CD14-positive monocyte (primary cell): ENCODE measurements at regions not wholly inside any gene's neighbourhood (a gene's known extent, or its start where the extent isn't known, plus 50 kb on each side); places are given as distances from the start of the nearest gene placed in this dataset.

Source experiments
- DNase-seq, 3 donors: peaks; one replicate each; pipeline ENCODE4 v3.0.0-alpha.2; 2011 to 2022
- H2AFZ ChIP-seq: 2 replicates; pipeline ENCODE4 v1.6.0; 2012; ENCODE audit warnings: mild to moderate bottlenecking, low read depth, low read length, inconsistent platforms; ENCODE audit not compliant: insufficient read depth, poor library complexity, severe bottlenecking
- H3K27ac ChIP-seq, 2 donors: 1 replicate in 1 of 2; 2 replicates in 1 of 2; pipeline ENCODE4 v1.5.1; 2012 to 2013; ENCODE audit warnings: low read length in 2 of 2, control low read depth in 1 of 2, inconsistent platforms in 1 of 2, low read depth in 1 of 2, mild to moderate bottlenecking in 1 of 2
- H3K27me3 ChIP-seq, 2 donors: one replicate each; pipeline versions ENCODE4 v1.6.0 to v1.6.1; 2011 to 2013; ENCODE audit warnings: low read length in 2 of 2; ENCODE audit not compliant: control insufficient read depth in 2 of 2, insufficient read depth in 2 of 2
- H3K36me3 ChIP-seq, 2 donors: replicated peaks in 1 of 2; 1 replicate in 1 of 2; 2 replicates in 1 of 2; pipeline versions ENCODE4 v1.5.1 to v1.6.1; 2012 to 2013; ENCODE audit warnings: low read length in 2 of 2, control low read depth in 1 of 2, inconsistent platforms in 1 of 2, mild to moderate bottlenecking in 1 of 2; ENCODE audit not compliant: insufficient read depth in 2 of 2, control insufficient read depth in 1 of 2
- H3K4me1 ChIP-seq, 2 donors: 1 replicate in 1 of 2; 2 replicates in 1 of 2; pipeline versions ENCODE4 v1.5.1 to v1.6.1; 2012 to 2013; ENCODE audit warnings: low read length in 2 of 2, control low read depth in 1 of 2, inconsistent platforms in 1 of 2, mild to moderate bottlenecking in 1 of 2, moderate library complexity in 1 of 2; ENCODE audit not compliant: insufficient read depth in 2 of 2, control insufficient read depth in 1 of 2
- H3K4me2 ChIP-seq: replicated peaks from 2 replicates; pipeline ENCODE3; 2012; ENCODE audit warnings: low read length, moderate library complexity, mild to moderate bottlenecking; ENCODE audit not compliant: poor library complexity, severe bottlenecking; ENCODE audit errors: extremely low read depth
- H3K4me3 ChIP-seq, 3 experiments: fragments of 200-600 bp in 1 of 3; sonication (generic) in 1 of 3; replicated peaks in 1 of 3; 1 replicate in 2 of 3; 2 replicates in 1 of 3; pipeline ENCODE4 v1.5.1; 2011 to 2013; ENCODE audit warnings: low read length in 3 of 3, mild to moderate bottlenecking in 3 of 3, control low read depth in 2 of 3, low read depth in 2 of 3, inconsistent platforms in 1 of 3, moderate library complexity in 1 of 3
- H3K79me2 ChIP-seq: 2 replicates; pipeline ENCODE4 v1.6.0; 2012; ENCODE audit warnings: mild to moderate bottlenecking, control low read depth, inconsistent platforms, low read length, moderate library complexity; ENCODE audit not compliant: insufficient read depth
- H3K9ac ChIP-seq: 2 replicates; pipeline ENCODE4 v1.6.0; 2017; ENCODE audit warnings: low read length, mild to moderate bottlenecking; ENCODE audit not compliant: insufficient read depth, poor library complexity, severe bottlenecking
- H3K9me3 ChIP-seq, 2 donors: replicated peaks in 1 of 2; 1 replicate in 1 of 2; 2 replicates in 1 of 2; pipeline versions ENCODE4 v1.5.1 to v1.6.1; 2012 to 2013; ENCODE audit warnings: low read length in 2 of 2, control low read depth in 1 of 2; ENCODE audit not compliant: control insufficient read depth in 1 of 2, insufficient read depth in 1 of 2
- H4K20me1 ChIP-seq: 2 replicates; pipeline ENCODE4 v1.6.0; 2012; ENCODE audit warnings: mild to moderate bottlenecking, low read length, control low read depth, moderate library complexity; ENCODE audit not compliant: insufficient read depth
- H3K27ac Mint-ChIP-seq, 7 donors: one replicate each; pipeline ENCODE4 v1.8.0; 2020; ENCODE audit warnings: mild to moderate bottlenecking in 7 of 7, mixed read lengths in 7 of 7, moderate library complexity in 6 of 7, inconsistent platforms in 2 of 7
- H3K27me3 Mint-ChIP-seq, 3 donors: one replicate each; pipeline ENCODE4 v1.8.0; 2021 to 2022; ENCODE audit warnings: low read depth in 3 of 3, mild to moderate bottlenecking in 3 of 3, mixed read lengths in 3 of 3, moderate library complexity in 3 of 3, inconsistent platforms in 1 of 3
- H3K36me3 Mint-ChIP-seq, 2 donors: one replicate each; pipeline ENCODE4 v1.8.0; 2020; ENCODE audit warnings: mixed read lengths in 2 of 2, inconsistent platforms in 1 of 2, mild to moderate bottlenecking in 1 of 2
- H3K4me1 Mint-ChIP-seq: one replicate; pipeline ENCODE4 v1.8.0; 2020; ENCODE audit warnings: mild to moderate bottlenecking, mixed read lengths
- H3K4me3 Mint-ChIP-seq, 2 donors: one replicate each; pipeline ENCODE4 v1.8.0; 2020; ENCODE audit warnings: mild to moderate bottlenecking in 2 of 2, mixed read lengths in 2 of 2, moderate library complexity in 1 of 2
- H3K9me3 Mint-ChIP-seq, 7 donors: one replicate each; pipeline ENCODE4 v1.8.0; 2020 to 2022; ENCODE audit warnings: mixed read lengths in 7 of 7, mild to moderate bottlenecking in 6 of 7, moderate library complexity in 6 of 7, inconsistent platforms in 2 of 7
- WGBS: methylation state at CpG from one replicate; pipeline ENCODE4 v1.1.5; 2013; ENCODE audit warnings: missing lambda C conversion rate; ENCODE audit not compliant: insufficient coverage; 5-methylcytosine and 5-hydroxymethylcytosine counted together
- intact Hi-C, 2 donors: fragments of 100-400 bp; cut with micrococcal nuclease; formaldehyde crosslinking; loops; one replicate each; pipeline versions ENCODE4 v1.15.0 to v1.15.1; 2023
- TF ChIP-seq, protein P1 (sequence below): fragments of 200-600 bp; IDR thresholded peaks from one replicate; pipeline ENCODE4 v1.8.0; 2022; ENCODE audit warnings: antibody characterized with exemption, mild to moderate bottlenecking

DNA sequence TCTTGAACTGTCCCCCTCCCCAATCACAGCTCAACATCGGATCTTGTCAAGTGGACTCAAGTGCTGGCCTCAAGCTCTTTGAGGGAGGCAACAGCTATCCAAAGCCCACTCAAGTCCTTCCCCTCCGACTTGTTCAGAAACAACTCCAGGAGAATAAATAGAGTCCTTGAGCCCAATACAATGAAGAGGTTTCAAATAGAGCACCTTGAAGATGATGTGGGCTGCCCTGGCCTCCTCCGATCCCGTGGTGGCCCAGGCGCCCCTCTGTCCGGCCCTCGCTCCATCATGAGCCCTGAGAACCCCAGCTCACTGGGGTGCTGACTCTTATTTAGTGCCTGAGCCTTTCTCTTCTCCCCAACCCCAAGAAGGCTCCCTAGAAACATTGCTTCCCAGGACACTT, 164.3 kb upstream of the PMEPA1 start:
- no peaks in the 10 kb centered on the region for H3K79me2 ChIP-seq
- no peak overlapping the region for H3K4me3 ChIP-seq
- no peak overlapping the region for H3K4me3 Mint-ChIP-seq
- H4K20me1 ChIP-seq, result no peaks in the 10 kb centered on the region
- no peak overlapping the region for H3K27ac ChIP-seq
- no peak overlapping the region for H3K4me2 ChIP-seq
- TF ChIP-seq, protein P1, sequence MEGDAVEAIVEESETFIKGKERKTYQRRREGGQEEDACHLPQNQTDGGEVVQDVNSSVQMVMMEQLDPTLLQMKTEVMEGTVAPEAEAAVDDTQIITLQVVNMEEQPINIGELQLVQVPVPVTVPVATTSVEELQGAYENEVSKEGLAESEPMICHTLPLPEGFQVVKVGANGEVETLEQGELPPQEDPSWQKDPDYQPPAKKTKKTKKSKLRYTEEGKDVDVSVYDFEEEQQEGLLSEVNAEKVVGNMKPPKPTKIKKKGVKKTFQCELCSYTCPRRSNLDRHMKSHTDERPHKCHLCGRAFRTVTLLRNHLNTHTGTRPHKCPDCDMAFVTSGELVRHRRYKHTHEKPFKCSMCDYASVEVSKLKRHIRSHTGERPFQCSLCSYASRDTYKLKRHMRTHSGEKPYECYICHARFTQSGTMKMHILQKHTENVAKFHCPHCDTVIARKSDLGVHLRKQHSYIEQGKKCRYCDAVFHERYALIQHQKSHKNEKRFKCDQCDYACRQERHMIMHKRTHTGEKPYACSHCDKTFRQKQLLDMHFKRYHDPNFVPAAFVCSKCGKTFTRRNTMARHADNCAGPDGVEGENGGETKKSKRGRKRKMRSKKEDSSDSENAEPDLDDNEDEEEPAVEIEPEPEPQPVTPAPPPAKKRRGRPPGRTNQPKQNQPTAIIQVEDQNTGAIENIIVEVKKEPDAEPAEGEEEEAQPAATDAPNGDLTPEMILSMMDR, result no peak
- intact Hi-C loops, result no loop called here
- DNase-seq, result no peak
- WGBS, result 100% methylated on average over 2 of the region's 7 CpGs
- no peaks in the 10 kb centered on the region for H3K4me1 ChIP-seq
- H3K27me3 ChIP-seq, result no peaks in the 10 kb centered on the region
- peaks cover 0 to 10% of the 10 kb centered on the region in 2 donors for H3K9me3 ChIP-seq
- peaks cover 3 to 6% (median 4%) of the 10 kb centered on the region in 3 donors for H3K27me3 Mint-ChIP-seq
- no peaks in the 10 kb centered on the region for H3K36me3 ChIP-seq
- H2AFZ ChIP-seq, result no peak overlapping the region
- H3K9ac ChIP-seq, result no peak overlapping the region
- H3K27ac Mint-ChIP-seq, result no peak overlapping the region
- no peaks in the 10 kb centered on the region for H3K4me1 Mint-ChIP-seq
- peaks cover 0 to 19% (median 5%) of the 10 kb centered on the region in 7 donors for H3K9me3 Mint-ChIP-seq
- no peaks in the 10 kb centered on the region for H3K36me3 Mint-ChIP-seq

DNA sequence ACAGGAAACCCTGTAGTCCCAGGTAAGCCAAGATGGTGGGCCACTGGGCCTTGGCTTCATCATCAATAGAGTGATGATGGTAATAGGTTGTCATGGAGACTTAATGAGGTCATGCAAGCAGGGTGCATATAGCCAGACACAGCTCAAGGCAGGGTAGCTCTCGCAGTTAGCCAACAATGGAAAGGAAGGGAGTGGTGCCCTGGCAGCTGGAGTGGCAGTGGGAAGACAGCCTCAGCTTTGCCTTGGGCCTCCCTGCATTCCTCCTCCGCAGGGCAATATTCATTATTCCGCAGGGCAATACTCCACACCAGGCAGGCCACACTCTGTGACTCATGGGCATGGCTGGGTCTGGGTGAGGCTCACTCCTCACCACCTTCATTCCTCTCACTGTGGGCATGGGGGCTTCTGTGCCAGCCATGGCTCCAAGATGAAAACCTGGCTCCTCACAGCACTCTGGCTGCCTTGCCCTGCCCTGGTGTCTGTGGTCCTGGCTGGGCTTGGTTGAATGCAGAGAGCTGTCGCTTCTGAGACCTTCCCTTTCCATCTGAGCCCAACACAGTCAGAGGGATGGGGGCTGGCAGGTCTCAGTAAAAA, 163.1 kb upstream of the PMEPA1 start:
- Histone ChIP-seq H2AFZ (no peak overlapping the region), H3K36me3 (no peaks in the 10 kb centered on the region)

More for the DNA sequence above, 163.1 kb upstream of the PMEPA1 start:
- Mint-ChIP-seq H3K36me3 (no peaks in the 10 kb centered on the region), H3K27ac (no peak overlapping the region), H3K4me3 (no peak overlapping the region), H3K27me3 (peaks cover 0 to 8% (median 3%) of the 10 kb centered on the region in 3 donors), H3K9me3 (peaks cover 0 to 19% (median 5%) of the 10 kb centered on the region in 7 donors), H3K4me1 (no peaks in the 10 kb centered on the region)
- no peak for DNase-seq
- Histone ChIP-seq H3K4me1 (no peaks in the 10 kb centered on the region), H4K20me1 (no peaks in the 10 kb centered on the region), H3K4me2 (no peak overlapping the region), H3K27ac (no peak overlapping the region), H3K4me3 (no peak overlapping the region), H3K9ac (no peak overlapping the region), H3K27me3 (no peaks in the 10 kb centered on the region), H3K79me2 (no peaks in the 10 kb centered on the region), H3K9me3 (peaks cover 0 to 10% of the 10 kb centered on the region in 2 donors)
- TF ChIP-seq, protein P1, result no peak
- intact Hi-C loops, result no loop called here
- WGBS, result 100% methylated on average over 2 of the region's 4 CpGs
